Kidney (tissue), 13 donors: ENCODE measurements at regions not wholly inside any gene's neighbourhood (a gene's known extent, or its start where the extent isn't known, plus 50 kb on each side); places are given as distances from the start of the nearest gene placed in this dataset.
A peak's percentile ranks its signal among the peaks of the same experiment; 100 is the strongest.

Experiments
- DNase-seq, 5 donors: peaks; one replicate each; pipeline ENCODE4 v3.0.0-alpha.2; 2013 to 2020
- FAIRE-seq: peaks from 2 replicates; lab custom pipeline; 2012; peaks lifted over from hg19 to GRCh38; lab: Jason Lieb, UNC
- H3K27ac ChIP-seq, 2 donors: one replicate each; pipeline ENCODE4 v1.7.0; 2013; ENCODE audit warnings: low read depth in 2 of 2, low read length in 2 of 2, inconsistent platforms in 1 of 2
- H3K27me3 ChIP-seq: one replicate; pipeline ENCODE4 v1.7.1; 2013; ENCODE audit warnings: low read length, inconsistent platforms; ENCODE audit not compliant: control insufficient read depth, insufficient read depth
- H3K36me3 ChIP-seq, 3 donors: one replicate each; pipeline versions ENCODE4 v1.7.0 to v1.7.1; 2013; ENCODE audit warnings: low read length in 3 of 3, control low read depth in 1 of 3, inconsistent platforms in 1 of 3; ENCODE audit not compliant: insufficient read depth in 3 of 3, control insufficient read depth in 2 of 3
- H3K4me1 ChIP-seq, 3 donors: one replicate each; pipeline versions ENCODE4 v1.7.0 to v1.7.1; 2013; ENCODE audit warnings: low read length in 3 of 3, inconsistent platforms in 1 of 3, low read depth in 1 of 3; ENCODE audit not compliant: control insufficient read depth in 2 of 3, insufficient read depth in 2 of 3
- H3K4me3 ChIP-seq, 3 donors: one replicate each; pipeline versions ENCODE4 v1.7.0 to v1.8.1; 2013; ENCODE audit warnings: low read length in 3 of 3, control low read depth in 1 of 3, inconsistent platforms in 1 of 3
- H3K9ac ChIP-seq, 3 donors: one replicate each; pipeline versions ENCODE4 v1.7.0 to v1.7.1; 2013; ENCODE audit warnings: low read length in 3 of 3, control low read depth in 1 of 3, inconsistent platforms in 1 of 3
- H3K9me3 ChIP-seq, 3 donors: one replicate each; pipeline versions ENCODE4 v1.7.0 to v1.7.1; 2013; ENCODE audit warnings: low read length in 3 of 3, control low read depth in 1 of 3, inconsistent platforms in 1 of 3; ENCODE audit not compliant: control insufficient read depth in 2 of 3, insufficient read depth in 1 of 3
- CTCF ChIP-seq: IDR thresholded peaks from 3 replicates; pipeline ENCODE4 v1.5.1; 2012; ENCODE audit warnings: mild to moderate bottlenecking, moderate library complexity, borderline replicate concordance; ENCODE audit not compliant: insufficient read depth; ENCODE audit errors: extremely low read depth
- intact Hi-C: fragments of 100-400 bp; cut with DNase I; formaldehyde crosslinking; loops from one replicate; pipeline ENCODE4 v1.11.1; 2022
- donor health status: control.
- donor health status: control.
- donor health status: control.
- donor health status: control.
- donor health status: control.
- donor health status: DM: yes; HTN: yes; CAD: no.
- donor health status: Normal renal cell carcinoma (clear cell type).

GRCh38 chr9:4425319-4426045 is 64.8 kb upstream of the SLC1A1 start:
- no peak for TF ChIP-seq CTCF
- DNase-seq (no peak), FAIRE-seq (no peak)
- Histone ChIP-seq H3K27me3 (no peaks in the 10 kb centered on the region), H3K9ac (no peak overlapping the region), H3K36me3 (no peaks in the 10 kb centered on the region), H3K27ac (no peak overlapping the region), H3K4me1 (peaks cover 0 to under 1% (median 0%) of the 10 kb centered on the region in 3 donors), H3K9me3 (no peaks in the 10 kb centered on the region), H3K4me3 (no peak overlapping the region)
- intact Hi-C loops = no loop called here

- H3K36me3 ChIP-seq = no peaks in the 10 kb centered on the region
- no peak for FAIRE-seq
- no peaks in the 10 kb centered on the region for H3K27me3 ChIP-seq
- peak in 1 of 5 donors; percentile 5 for DNase-seq
- H3K9ac ChIP-seq = no peak overlapping the region
- TF ChIP-seq CTCF = no peak
- intact Hi-C loops = no loop called here
- H3K4me3 ChIP-seq = no peak overlapping the region
- H3K27ac ChIP-seq = no peak overlapping the region
- no peaks in the 10 kb centered on the region for H3K9me3 ChIP-seq
- H3K4me1 ChIP-seq = no peaks in the 10 kb centered on the region
Measured at GRCh38 chr9:4424891-4425290, 65.4 kb upstream of the SLC1A1 start.

GRCh38 chr9:4424038-4424437 is 66.2 kb upstream of the SLC1A1 start:
- Histone ChIP-seq H3K4me1 (no peaks in the 10 kb centered on the region), H3K9ac (no peak overlapping the region), H3K9me3 (no peaks in the 10 kb centered on the region), H3K27me3 (no peaks in the 10 kb centered on the region), H3K27ac (no peak overlapping the region), H3K4me3 (no peak overlapping the region), H3K36me3 (no peaks in the 10 kb centered on the region)
- FAIRE-seq = no peak
- TF ChIP-seq CTCF = no peak
- intact Hi-C loops = no loop called here
- DNase-seq = no peak
